SK-N-SH treated with all-trans-retinoic acid at 6 μM for 48 hours (cell line): ENCODE measurements at regions not wholly inside any gene's neighbourhood (a gene's known extent, or its start where the extent isn't known, plus 50 kb on each side); places are given as distances from the start of the nearest gene placed in this dataset.

Source experiments
- ATAC-seq: fragments of 200-7000 bp; cut with Tn5 transposase; 3 replicates; pipeline ENCODE4 v1.9.1; 2020; ENCODE audit warnings: mild to moderate bottlenecking, moderate library complexity
- ARNTL ChIP-seq: fragments of 450-650 bp; formaldehyde crosslinking; IDR thresholded peaks from 2 replicates; pipeline ENCODE4 v1.5.0; 2020; ENCODE audit warnings: low read depth, mild to moderate bottlenecking, moderate library complexity, borderline replicate concordance
- BACH2 ChIP-seq: fragments of 250-450 bp; sonication (Bioruptor Pico); IDR thresholded peaks from 2 replicates; pipeline ENCODE4 v1.9.0; 2021; ENCODE audit warnings: mild to moderate bottlenecking, borderline replicate concordance
- CREB5 ChIP-seq: fragments of 250-450 bp; sonication (Bioruptor Pico); IDR thresholded peaks from 2 replicates; pipeline ENCODE4 v1.5.1; 2020; ENCODE audit warnings: low read depth, mild to moderate bottlenecking, moderate library complexity
- CSDC2 ChIP-seq: fragments of 250-450 bp; sonication (Bioruptor Pico); IDR thresholded peaks from 2 replicates; pipeline ENCODE4 v1.5.0; 2020; ENCODE audit warnings: mild to moderate bottlenecking, moderate library complexity
- CSRNP3 ChIP-seq: fragments of 250-450 bp; sonication (Bioruptor Pico); IDR thresholded peaks from 2 replicates; pipeline ENCODE4 v1.5.1; 2021; ENCODE audit warnings: mild to moderate bottlenecking, moderate library complexity
- ESRRG ChIP-seq: fragments of 250-450 bp; sonication (Bioruptor Pico); IDR thresholded peaks from 2 replicates; pipeline ENCODE4 v1.6.1; 2021; ENCODE audit warnings: mild to moderate bottlenecking
- GLIS3 ChIP-seq: fragments of 250-450 bp; sonication (Bioruptor Pico); IDR thresholded peaks from 2 replicates; pipeline ENCODE4 v1.5.0; 2020; ENCODE audit warnings: mild to moderate bottlenecking, moderate library complexity
- OSR1 ChIP-seq: fragments of 250-450 bp; sonication (Bioruptor Pico); IDR thresholded peaks from 2 replicates; pipeline ENCODE4 v1.8.0; 2022; ENCODE audit warnings: moderate library complexity, mild to moderate bottlenecking, inconsistent platforms
- PATZ1 ChIP-seq: fragments of 250-450 bp; sonication (Bioruptor Pico); IDR thresholded peaks from 2 replicates; pipeline ENCODE4 v1.8.0; 2020; ENCODE audit warnings: mild to moderate bottlenecking, moderate library complexity, borderline replicate concordance
- POU6F1 ChIP-seq: fragments of 250-450 bp; sonication (Bioruptor Pico); IDR thresholded peaks from 2 replicates; pipeline ENCODE4 v1.8.0; 2021; ENCODE audit warnings: low read depth, mild to moderate bottlenecking, moderate library complexity, borderline replicate concordance
- PPARA ChIP-seq: fragments of 250-450 bp; sonication (Bioruptor Pico); IDR thresholded peaks from 2 replicates; pipeline ENCODE4 v1.5.0; 2020; ENCODE audit warnings: mild to moderate bottlenecking, borderline replicate concordance
- RARB ChIP-seq: fragments of 250-450 bp; sonication (Bioruptor Pico); IDR thresholded peaks from 2 replicates; pipeline ENCODE4 v1.8.0; 2021; ENCODE audit warnings: mild to moderate bottlenecking, moderate library complexity
- SNAI2 ChIP-seq: fragments of 250-450 bp; sonication (Bioruptor Pico); IDR thresholded peaks from 2 replicates; pipeline ENCODE4 v1.5.0; 2020; ENCODE audit warnings: mild to moderate bottlenecking, moderate library complexity
- TCF4 ChIP-seq: fragments of 250-450 bp; sonication (Bioruptor Pico); IDR thresholded peaks from 2 replicates; pipeline ENCODE4 v1.8.0; 2021; ENCODE audit warnings: mild to moderate bottlenecking, moderate library complexity, borderline replicate concordance
- TOX ChIP-seq: fragments of 250-450 bp; sonication (Bioruptor Pico); IDR thresholded peaks from 2 replicates; pipeline ENCODE4 v1.8.0; 2021; ENCODE audit warnings: mild to moderate bottlenecking, moderate library complexity, borderline replicate concordance
- TSHZ2 ChIP-seq: fragments of 250-450 bp; sonication (Bioruptor Pico); IDR thresholded peaks from 2 replicates; pipeline ENCODE4 v1.5.0; 2020; ENCODE audit warnings: mild to moderate bottlenecking, moderate library complexity
- ZC3H10 ChIP-seq: fragments of 250-450 bp; sonication (Bioruptor Pico); IDR thresholded peaks from 2 replicates; pipeline ENCODE4 v1.5.1; 2021; ENCODE audit warnings: mild to moderate bottlenecking, moderate library complexity
- ZFP30 ChIP-seq: fragments of 450-650 bp; formaldehyde crosslinking; IDR thresholded peaks from 2 replicates; pipeline ENCODE4 v1.5.0; 2022; ENCODE audit warnings: mild to moderate bottlenecking, moderate library complexity
- ZNF565 ChIP-seq: fragments of 450-650 bp; formaldehyde crosslinking; conservative IDR thresholded peaks from 2 replicates; pipeline ENCODE4 v1.5.0; 2020; ENCODE audit warnings: low read depth, mild to moderate bottlenecking, moderate library complexity
- ZNF8 ChIP-seq: fragments of 450-650 bp; formaldehyde crosslinking; IDR thresholded peaks from 2 replicates; pipeline ENCODE4 v1.5.0; 2020; ENCODE audit warnings: mild to moderate bottlenecking, moderate library complexity

- ATAC-seq, result no peak
- TF ChIP-seq CREB5 (no peak), BACH2 (no peak), TOX (no peak), SNAI2 (CRISPR knock-in tag) (no peak), TSHZ2 (no peak)
These were observed 235.6 kb downstream of the STIM2 start for GRCh38 chr4:27096142-27096824.

GRCh38 chr4:27098034-27098433 is 237.4 kb downstream of the STIM2 start:
- TF ChIP-seq ZFP30, result no peak
- TF ChIP-seq POU6F1 (CRISPR knock-in tag), result no peak
- TF ChIP-seq, all 23 proteins: peak for 0
- ATAC-seq, result no peak

GRCh38 chr4:27100713-27101112 is 240.1 kb downstream of the STIM2 start:
- TF ChIP-seq ZNF8 (no peak), RARB (CRISPR knock-in tag) (no peak), ZNF565 (CRISPR knock-in tag) (no peak), ARNTL (no peak), CSRNP3 (CRISPR knock-in tag) (no peak)
- no peak for ATAC-seq

GRCh38 chr4:27101126-27101525 is 240.5 kb downstream of the STIM2 start:
- no peak for ATAC-seq
- TF ChIP-seq PATZ1 (CRISPR knock-in tag) (no peak), ARNTL (no peak), CREB5 (no peak), GLIS3 (no peak), PPARA (no peak), OSR1 (CRISPR knock-in tag) (no peak), ESRRG (CRISPR knock-in tag) (no peak), SNAI2 (CRISPR knock-in tag) (no peak), CSRNP3 (CRISPR knock-in tag) (no peak), TCF4 (CRISPR knock-in tag) (no peak), POU6F1 (CRISPR knock-in tag) (no peak), TOX (no peak), CSDC2 (CRISPR knock-in tag) (no peak), ZNF8 (no peak), ZC3H10 (CRISPR knock-in tag) (no peak)
